Keratinocyte (primary cell): ENCODE measurements at regions not wholly inside any gene's neighbourhood (a gene's known extent, or its start where the extent isn't known, plus 50 kb on each side); places are given as distances from the start of the nearest gene placed in this dataset.

Experiments used
- DNase-seq: peaks from one replicate; pipeline ENCODE4 v3.0.0-alpha.2; 2011; ENCODE audit warnings: low read depth, missing footprints, low spot score
- FAIRE-seq: peaks from 2 replicates; lab custom pipeline; 2011; peaks lifted over from hg19 to GRCh38; lab: Jason Lieb, UNC
- H2AFZ ChIP-seq: 2 replicates; pipeline ENCODE4 v1.6.0; 2012; ENCODE audit warnings: low read length, control low read depth, inconsistent platforms; ENCODE audit not compliant: control insufficient read depth
- H3K27ac ChIP-seq: 2 replicates; pipeline ENCODE4 v1.5.1; 2011; ENCODE audit warnings: low read length; ENCODE audit not compliant: control insufficient read depth, insufficient read depth
- H3K27me3 ChIP-seq: 3 replicates; pipeline ENCODE4 v1.6.0; 2011; ENCODE audit warnings: low read length; ENCODE audit not compliant: control insufficient read depth, insufficient read depth; ENCODE audit errors: extremely low read depth
- H3K36me3 ChIP-seq, 2 experiments: 2 replicates in 1 of 2; 3 replicates in 1 of 2; pipeline ENCODE4 v1.5.1; 2011; ENCODE audit warnings: low read length in 2 of 2, mild to moderate bottlenecking in 1 of 2; ENCODE audit not compliant: control insufficient read depth in 2 of 2, insufficient read depth in 2 of 2; ENCODE audit errors: extremely low read depth in 1 of 2
- H3K4me1 ChIP-seq: 3 replicates; pipeline ENCODE4 v1.5.1; 2011; ENCODE audit warnings: low read length; ENCODE audit not compliant: control insufficient read depth, insufficient read depth; ENCODE audit errors: extremely low read depth
- H3K4me2 ChIP-seq: 3 replicates; pipeline ENCODE4 v1.6.0; 2011; ENCODE audit warnings: low read depth, low read length; ENCODE audit not compliant: control insufficient read depth, insufficient read depth; ENCODE audit errors: extremely low read depth
- H3K4me3 ChIP-seq, 3 experiments: fragments of 200-600 bp in 1 of 3; sonication (generic) in 1 of 3; 2 replicates in 2 of 3; 3 replicates in 1 of 3; pipeline ENCODE4 v1.5.1; 2011 to 2016; ENCODE audit warnings: low read length in 3 of 3, mild to moderate bottlenecking in 3 of 3, control low read depth in 2 of 3, inconsistent platforms in 1 of 3, low read depth in 1 of 3, mixed read lengths in 1 of 3, mixed run types in 1 of 3, moderate library complexity in 1 of 3; ENCODE audit not compliant: control insufficient read depth in 2 of 3, insufficient read depth in 2 of 3; ENCODE audit errors: extremely low read depth in 1 of 3
- H3K79me2 ChIP-seq: 2 replicates; pipeline ENCODE4 v1.6.0; 2012; ENCODE audit warnings: low read length; ENCODE audit not compliant: control insufficient read depth, insufficient read depth
- H3K9ac ChIP-seq: 3 replicates; pipeline ENCODE4 v1.6.0; 2011; ENCODE audit warnings: low read length; ENCODE audit not compliant: control insufficient read depth, insufficient read depth; ENCODE audit errors: extremely low read depth
- H3K9me1 ChIP-seq: 3 replicates; pipeline ENCODE4 v1.6.0; 2011; ENCODE audit warnings: low read length; ENCODE audit not compliant: control insufficient read depth, insufficient read depth; ENCODE audit errors: extremely low read depth
- H3K9me3 ChIP-seq: 2 replicates; pipeline ENCODE4 v1.5.1; 2012; ENCODE audit warnings: low read depth, low read length; ENCODE audit not compliant: control insufficient read depth
- H4K20me1 ChIP-seq: 3 replicates; pipeline ENCODE4 v1.6.0; 2011; ENCODE audit warnings: low read length; ENCODE audit not compliant: control insufficient read depth, insufficient read depth; ENCODE audit errors: extremely low read depth
- EZH2 ChIP-seq: IDR thresholded peaks from one replicate; pipeline ENCODE4 v1.6.1; 2012; ENCODE audit warnings: inconsistent platforms, mild to moderate bottlenecking, low read length, moderate library complexity
- dilution Hi-C: fragments of 300-500 bp; cut with MboI; formaldehyde crosslinking; loops from one replicate; pipeline ENCODE4 v1.7.0; 2020; ENCODE audit warnings: low sequenced_read_pairs; ENCODE audit not compliant: extremely low pct_ligation_motif_present
- TF ChIP-seq, protein P1 (sequence below), 3 experiments: IDR thresholded peaks in 1 of 3; conservative IDR thresholded peaks in 1 of 3; optimal IDR thresholded peaks in 1 of 3; 2 replicates in 2 of 3; 3 replicates in 1 of 3; pipeline versions ENCODE3 to v1.5.1; 2011; ENCODE audit warnings: low read length in 3 of 3, mild to moderate bottlenecking in 3 of 3, moderate library complexity in 2 of 3, control low read depth in 1 of 3, inconsistent platforms in 1 of 3; ENCODE audit not compliant: insufficient read depth in 2 of 3; ENCODE audit errors: extremely low read depth in 1 of 3

DNA sequence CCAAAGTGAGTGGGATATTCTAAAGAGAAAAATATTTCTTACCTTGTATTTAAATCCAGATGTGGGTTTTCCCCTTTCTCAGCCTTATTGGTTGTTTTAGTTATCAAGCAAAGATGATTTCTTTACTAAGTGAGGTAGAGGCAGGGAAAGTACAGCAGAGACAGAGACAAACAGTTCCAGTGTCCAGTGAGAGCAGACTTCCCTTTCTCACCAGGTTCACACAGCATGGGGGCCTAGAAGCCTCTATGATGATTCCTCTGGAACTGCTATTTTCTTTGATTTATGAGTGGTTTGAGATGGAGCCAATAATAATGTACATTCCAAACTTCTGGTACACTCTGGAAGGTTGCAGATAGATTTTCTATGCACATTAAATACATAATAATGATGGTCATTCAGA is 234.0 kb upstream of the MARCKS start:
- Histone ChIP-seq H4K20me1 (no peaks in the 10 kb centered on the region), H3K79me2 (no peaks in the 10 kb centered on the region), H3K27ac (no peak overlapping the region), H3K27me3 (no peaks in the 10 kb centered on the region), H3K9me3 (no peaks in the 10 kb centered on the region), H3K4me3 (no peak overlapping the region), H3K36me3 (no peaks in the 10 kb centered on the region), H3K9ac (no peak overlapping the region), H3K4me1 (no peaks in the 10 kb centered on the region), H2AFZ (no peak overlapping the region), H3K4me2 (no peak overlapping the region), H3K9me1 (no peaks in the 10 kb centered on the region)
- DNase-seq (no peak), FAIRE-seq (no peak)
- TF ChIP-seq EZH2, result no peak
- TF ChIP-seq, protein P1, sequence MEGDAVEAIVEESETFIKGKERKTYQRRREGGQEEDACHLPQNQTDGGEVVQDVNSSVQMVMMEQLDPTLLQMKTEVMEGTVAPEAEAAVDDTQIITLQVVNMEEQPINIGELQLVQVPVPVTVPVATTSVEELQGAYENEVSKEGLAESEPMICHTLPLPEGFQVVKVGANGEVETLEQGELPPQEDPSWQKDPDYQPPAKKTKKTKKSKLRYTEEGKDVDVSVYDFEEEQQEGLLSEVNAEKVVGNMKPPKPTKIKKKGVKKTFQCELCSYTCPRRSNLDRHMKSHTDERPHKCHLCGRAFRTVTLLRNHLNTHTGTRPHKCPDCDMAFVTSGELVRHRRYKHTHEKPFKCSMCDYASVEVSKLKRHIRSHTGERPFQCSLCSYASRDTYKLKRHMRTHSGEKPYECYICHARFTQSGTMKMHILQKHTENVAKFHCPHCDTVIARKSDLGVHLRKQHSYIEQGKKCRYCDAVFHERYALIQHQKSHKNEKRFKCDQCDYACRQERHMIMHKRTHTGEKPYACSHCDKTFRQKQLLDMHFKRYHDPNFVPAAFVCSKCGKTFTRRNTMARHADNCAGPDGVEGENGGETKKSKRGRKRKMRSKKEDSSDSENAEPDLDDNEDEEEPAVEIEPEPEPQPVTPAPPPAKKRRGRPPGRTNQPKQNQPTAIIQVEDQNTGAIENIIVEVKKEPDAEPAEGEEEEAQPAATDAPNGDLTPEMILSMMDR (optimal IDR thresholded peaks at IDR 0.05 in 1 of 3, IDR thresholded peaks at IDR 0.05 in 1 of 3, conservative IDR thresholded peaks at IDR 0.05 in 1 of 3; ENCODE audit: extremely low read depth in 1 of 3, insufficient read depth in 2 of 3, low read length in 3 of 3), result no peak
- dilution Hi-C loops, result no loop called here

GRCh38 chr6:113625850-113626249 is 231.3 kb upstream of the MARCKS start:
- no peak overlapping the region for H3K4me2 ChIP-seq
- H3K9me3 ChIP-seq, result no peaks in the 10 kb centered on the region
- H3K4me3 ChIP-seq, result no peak overlapping the region
- H4K20me1 ChIP-seq, result no peaks in the 10 kb centered on the region
- H3K36me3 ChIP-seq, result no peaks in the 10 kb centered on the region
- dilution Hi-C loops, result no loop called here
- FAIRE-seq (no peak), DNase-seq (no peak)
- H3K27ac ChIP-seq, result no peak overlapping the region
- TF ChIP-seq, protein P1 (optimal IDR thresholded peaks at IDR 0.05 in 1 of 3, IDR thresholded peaks at IDR 0.05 in 1 of 3, conservative IDR thresholded peaks at IDR 0.05 in 1 of 3; ENCODE audit: extremely low read depth in 1 of 3, insufficient read depth in 2 of 3, low read length in 3 of 3), result no peak
- TF ChIP-seq EZH2, result no peak
- no peaks in the 10 kb centered on the region for H3K27me3 ChIP-seq
- H3K9me1 ChIP-seq, result peaks cover 2% of the 10 kb centered on the region
- no peak overlapping the region for H3K9ac ChIP-seq
- H2AFZ ChIP-seq, result no peak overlapping the region
- H3K4me1 ChIP-seq, result peaks cover 10% of the 10 kb centered on the region
- H3K79me2 ChIP-seq, result no peaks in the 10 kb centered on the region
